ENCODE measurements at regions not wholly inside any gene's neighbourhood (a gene's known extent, or its start where the extent isn't known, plus 50 kb on each side); places are given as distances from the start of the nearest gene placed in this dataset.

DNA sequence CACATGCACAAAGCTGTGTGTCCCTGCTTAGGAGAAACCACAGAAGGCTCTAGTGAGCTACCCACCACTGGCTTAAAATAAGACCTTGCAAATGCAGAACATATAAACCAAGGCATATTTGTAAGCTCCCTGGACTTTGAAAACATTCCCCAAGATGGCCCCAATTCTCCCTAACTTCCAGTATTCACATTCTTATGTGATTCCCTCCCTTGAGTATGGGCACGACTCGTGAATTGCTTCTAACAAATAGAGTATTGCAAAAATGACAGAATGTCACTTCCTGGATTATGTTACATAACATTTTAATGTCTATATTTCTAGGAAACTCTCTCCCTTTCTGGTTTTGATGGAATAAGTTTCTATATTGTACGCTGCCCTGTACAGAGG, 131.8 kb upstream of the MCTP2 start:
- DNase-seq = no peak

DNA sequence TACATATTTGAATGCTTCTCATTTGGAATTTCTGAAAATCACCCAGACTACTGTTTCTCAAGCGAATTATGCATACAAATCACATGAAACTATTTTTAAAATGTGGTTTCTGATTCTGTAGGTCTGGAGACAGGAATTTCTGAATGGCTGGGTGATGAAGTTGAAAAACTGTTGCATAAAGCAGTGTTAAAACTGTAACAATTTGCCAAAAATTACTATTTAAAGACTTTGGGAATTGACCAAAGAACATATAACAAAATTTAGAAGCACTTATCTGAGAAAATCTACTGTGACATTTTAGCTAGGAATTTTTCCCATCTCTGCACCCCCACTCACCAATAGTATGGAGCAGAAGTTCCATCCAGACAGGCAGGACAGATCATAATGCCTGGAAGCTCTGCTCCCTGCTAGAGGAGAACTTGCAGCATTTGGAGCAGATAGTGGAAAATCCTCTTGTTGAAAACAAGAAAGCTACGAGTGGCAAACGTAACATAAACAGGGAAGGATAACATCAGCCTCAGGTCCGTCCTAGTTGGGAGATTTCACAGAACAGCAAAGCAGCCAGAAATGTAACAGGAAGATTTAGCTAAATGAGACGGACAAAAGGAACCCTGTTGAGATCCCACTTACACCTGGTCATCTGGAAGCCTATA, 132.3 kb upstream of the MCTP2 start:
- no peak for DNase-seq

DNA sequence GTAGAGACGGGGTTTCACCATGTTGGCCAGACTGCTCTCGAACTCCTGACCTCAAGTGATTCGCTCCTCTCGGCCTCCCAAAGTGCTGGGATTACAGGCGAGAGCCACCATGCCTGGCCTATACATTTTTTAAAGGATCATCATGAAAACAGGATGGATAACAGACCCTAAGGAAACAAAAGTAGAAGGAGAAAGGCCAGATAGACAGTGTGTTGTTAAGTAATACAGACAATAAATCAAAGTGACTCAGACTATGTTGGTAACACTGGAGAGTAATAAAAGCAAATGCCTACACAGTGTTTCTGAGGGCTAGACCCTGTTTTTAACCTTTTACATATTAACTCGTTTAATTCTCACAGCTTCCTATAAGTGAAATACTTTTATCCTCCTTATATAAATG, 133.8 kb upstream of the MCTP2 start:
- DNase-seq = no peak

DNA sequence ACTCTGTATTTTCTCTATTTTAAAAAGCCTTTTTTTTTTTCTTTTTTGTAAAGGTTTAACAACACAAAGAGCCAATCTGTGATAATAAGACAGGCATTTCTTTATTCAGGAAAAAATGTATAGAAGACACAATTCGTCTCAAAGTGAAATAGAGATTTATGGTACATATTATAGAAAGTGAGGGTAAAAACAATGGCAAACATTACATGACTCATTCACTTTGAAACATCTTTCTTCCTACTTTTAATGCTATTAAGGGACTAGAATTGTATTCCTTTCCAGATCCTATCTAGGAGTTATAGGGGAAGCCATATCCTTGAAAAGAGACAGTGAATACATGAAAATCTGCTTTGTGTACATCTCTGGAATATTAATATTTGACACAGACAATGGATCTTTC, 137.1 kb upstream of the MCTP2 start:
- DNase-seq = no peak

DNA sequence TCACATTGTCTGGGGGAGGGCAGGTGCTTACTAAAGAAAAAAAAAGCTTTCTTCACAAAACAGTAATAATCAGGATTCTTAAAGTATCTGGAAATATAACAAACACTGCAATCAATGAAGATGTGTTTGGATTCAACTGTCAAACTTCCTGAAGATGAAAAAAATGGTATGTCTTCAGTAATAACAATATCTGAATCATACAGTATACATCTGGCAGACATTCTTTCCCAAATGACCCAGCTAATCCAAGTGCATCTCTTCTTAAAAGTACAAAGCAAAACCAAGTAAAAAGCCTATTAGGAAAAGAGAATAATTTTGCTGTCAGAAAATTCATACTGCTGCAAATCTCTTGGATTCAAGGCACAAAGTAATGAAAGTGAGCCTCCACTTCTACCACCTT, 145.0 kb upstream of the MCTP2 start:
- DNase-seq = peak; percentile 40

DNA sequence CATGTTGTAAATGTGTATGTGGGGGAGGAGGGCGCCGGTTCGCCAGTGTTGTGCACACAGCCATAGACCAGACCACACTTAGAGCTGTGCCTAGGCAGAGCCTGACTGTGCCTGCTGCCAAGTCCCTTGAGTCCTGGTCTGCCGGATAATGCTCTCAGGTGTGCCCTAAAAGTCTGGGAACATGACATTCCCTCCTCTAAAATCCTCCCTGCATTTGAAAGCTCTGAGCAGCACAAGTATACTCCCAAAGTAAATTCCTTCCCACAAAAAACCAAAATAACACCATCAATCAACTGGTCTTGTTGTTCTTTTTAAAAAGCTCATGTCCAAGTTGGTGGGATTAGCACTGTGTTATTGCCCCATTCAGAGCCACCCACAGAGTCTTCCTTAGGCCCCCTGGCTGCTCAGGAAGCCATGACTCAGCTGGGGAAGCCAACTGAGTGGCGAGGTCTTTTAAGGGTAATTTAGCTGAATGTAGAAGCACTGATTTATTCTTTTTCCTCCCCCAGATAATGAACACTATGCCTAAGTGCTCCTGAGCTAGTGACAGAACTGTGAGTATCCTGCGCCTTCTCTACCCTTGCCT, 147.8 kb upstream of the MCTP2 start:
- no peak for DNase-seq

DNA sequence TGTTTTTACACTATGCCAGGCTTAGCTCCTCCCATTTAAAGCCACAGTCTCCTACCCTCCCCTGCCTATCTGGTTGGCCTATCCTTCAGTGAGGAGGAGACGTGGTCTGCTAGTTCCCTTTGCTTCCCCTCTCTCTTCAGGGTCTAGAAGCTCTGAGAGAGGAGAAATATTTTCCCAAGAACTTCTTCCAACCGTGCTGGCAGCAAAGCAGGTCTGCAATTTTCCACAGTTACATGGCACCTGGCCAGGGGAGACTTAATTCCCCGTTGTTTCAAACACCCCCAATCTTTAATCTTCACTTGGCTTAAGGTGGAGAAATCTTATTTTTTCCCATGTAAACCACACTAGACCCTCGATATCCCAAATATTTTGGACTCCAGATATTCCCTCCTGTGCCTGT, 149.5 kb upstream of the MCTP2 start:
- no peak for DNase-seq

DNA sequence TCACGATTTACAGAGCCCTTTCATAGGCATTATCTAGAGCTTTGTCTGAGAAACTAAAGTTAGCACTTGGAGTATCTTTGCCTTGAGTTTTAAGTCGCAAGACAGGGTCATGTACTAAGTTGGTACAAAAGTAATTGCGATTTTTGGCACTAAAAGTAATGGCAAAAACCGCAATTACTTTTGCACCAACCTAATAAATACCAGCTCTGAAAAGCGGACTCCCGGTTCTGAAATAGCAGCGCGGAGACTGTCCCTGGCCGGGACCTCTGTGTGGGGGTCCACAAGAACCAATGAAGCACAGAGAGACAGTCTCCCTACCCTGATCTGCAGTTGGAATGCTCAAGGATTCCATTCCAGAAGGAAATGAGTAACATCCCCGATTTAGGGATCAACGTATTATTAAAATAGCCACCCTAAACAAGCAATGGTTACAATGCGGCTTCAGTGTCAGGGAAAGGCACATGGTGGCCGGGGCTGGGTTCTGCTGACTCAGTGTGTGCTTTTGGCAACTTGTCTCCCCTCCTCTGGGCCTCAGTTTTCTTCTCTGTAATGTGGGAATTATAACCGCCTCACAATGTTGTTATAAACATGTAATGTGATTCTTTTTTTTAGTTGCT, 150.3 kb upstream of the MCTP2 start:
- no peak for DNase-seq

DNA sequence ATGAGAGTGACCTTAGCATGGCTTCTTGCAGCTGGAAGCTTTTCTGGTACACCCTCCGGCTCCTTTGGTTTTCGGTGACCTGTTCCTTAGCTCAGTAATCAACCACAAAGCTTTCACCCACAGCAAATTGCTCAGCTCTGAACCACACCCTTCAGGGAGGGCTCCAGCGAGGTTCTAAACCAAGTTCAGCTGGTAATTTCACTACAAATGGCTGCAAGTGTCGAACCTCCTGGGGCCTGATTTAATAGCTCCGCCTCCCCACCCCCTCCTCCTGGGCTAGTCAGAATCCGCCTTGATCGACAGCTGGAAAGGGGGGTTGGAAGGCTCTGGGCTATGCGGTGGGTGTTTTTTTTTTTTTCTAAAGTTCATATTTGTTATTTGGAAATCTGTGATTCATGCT, 150.9 kb upstream of the MCTP2 start:
- peak; percentile 15 for DNase-seq

DNA sequence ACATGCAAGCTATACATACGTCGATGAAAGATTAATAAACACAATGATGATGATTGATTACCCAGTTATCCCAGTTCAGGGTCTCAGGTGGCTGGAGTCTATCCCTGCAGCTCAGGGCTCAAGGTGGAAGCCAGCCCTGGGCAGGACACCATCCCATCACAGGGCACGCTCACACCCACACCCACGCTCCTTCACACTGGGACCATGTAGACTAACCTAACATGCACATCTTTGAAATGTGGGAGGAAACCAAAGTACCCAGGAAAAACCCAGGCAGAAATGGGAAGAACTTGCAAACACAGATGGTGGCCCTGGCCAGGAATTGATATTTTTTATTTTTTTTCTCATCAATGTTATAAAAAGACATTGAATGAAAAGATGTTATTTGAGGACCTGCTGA, 151.4 kb upstream of the MCTP2 start:
- DNase-seq = no peak

DNA sequence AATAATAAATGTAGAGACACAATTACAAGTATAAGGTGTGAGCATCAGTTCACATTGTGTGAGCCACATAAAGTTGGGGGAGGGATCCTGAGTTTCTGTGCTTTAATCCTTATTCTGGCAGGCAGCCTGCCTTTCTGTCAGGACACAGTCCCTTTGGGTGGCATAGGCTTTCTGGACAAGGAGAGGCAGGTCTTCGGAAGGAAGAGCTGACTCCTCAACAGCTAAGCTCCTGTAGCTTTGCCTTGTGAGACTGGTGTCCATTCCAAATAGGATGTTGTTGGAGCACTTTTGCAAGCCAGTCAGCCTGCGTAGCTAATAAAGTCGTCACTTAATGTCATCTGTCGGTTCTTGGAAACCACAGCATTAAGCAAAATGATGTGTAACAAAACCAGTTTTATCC, 151.9 kb upstream of the MCTP2 start:
- no peak for DNase-seq

DNA sequence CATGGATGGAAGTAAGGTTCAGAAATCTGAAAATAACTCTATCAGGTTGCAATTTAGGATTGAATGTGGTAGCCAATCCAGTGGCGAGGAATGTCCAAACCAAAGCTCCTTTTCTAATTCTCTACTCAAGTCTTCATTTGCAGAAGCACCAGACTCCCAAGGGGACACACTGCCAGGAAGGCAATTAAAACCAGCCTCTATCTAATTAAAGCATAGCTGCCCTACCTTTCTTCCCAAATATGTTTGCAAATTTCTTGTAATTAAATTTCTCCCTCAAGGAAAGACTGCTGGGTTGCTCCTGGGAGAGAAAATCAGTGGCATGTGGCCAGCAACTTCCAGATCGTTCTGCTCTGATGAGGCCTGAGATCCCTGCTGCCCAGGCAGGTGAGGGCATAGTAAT, 153.4 kb upstream of the MCTP2 start:
- DNase-seq = no peak

DNA sequence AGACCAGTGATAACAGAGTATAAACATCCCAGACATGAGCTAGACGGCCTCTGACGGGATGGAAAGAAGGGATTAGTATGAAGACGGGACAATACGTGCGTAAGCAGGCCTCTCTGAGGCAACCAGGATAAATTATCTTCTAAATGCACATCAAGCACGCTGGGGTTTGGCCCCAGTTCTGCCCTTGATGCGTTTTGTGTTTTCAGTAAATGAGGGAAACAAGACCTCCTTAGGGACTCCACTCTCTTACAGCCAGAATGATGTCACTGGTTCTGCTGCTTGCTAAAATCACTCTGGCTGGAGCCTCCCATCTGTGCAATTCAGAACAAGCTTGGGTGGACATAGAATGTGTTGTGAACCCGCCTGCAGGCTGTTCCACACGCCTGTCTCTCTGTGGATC, 156.0 kb upstream of the MCTP2 start:
- DNase-seq = peak; percentile 95

DNA sequence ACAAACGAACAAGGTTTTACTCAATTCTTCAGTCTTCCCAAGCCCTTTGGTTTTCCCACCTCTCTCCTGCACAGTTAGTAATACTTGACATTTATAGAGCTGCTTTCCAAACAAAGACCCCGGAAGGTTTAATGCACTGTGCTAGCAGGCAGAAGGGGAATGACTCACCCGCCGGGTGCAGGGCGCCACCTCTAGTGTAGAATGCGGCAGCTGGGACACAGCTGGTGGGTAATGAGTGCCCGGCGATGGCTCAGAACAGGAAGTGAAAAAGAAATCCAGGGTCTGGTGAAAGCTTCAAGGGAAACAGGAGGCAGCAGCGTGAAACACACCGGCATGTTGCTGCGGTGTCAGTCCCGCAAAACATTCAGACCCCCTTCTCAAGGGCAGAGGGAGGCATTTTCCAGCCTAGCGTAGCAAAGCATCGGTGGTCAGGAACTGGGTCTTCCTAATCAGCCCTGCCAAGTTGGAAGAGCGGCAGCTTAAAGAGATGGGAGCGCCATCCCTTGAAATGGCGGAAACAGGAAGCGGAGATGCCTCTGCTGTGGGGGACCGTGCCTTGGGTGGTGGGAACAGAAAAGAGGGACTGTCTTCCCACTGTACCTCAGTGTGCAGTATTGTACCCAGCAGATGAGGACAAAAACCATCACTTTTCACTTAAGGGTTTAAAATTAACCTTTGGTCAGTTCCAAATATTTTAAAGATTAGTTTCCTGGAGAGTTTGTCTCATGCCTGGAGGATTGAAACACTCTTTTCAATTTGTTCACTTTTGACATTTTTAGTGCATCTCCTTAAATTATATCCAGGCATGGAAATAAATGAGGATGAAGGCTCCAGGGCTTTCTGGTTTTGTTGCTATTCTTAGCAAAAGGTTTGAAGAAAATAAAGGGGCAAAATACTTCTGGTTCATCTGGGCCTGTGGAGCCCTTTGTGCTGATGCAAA, 160.7 kb upstream of the MCTP2 start:
- DNase-seq = peak; percentile 34

DNA sequence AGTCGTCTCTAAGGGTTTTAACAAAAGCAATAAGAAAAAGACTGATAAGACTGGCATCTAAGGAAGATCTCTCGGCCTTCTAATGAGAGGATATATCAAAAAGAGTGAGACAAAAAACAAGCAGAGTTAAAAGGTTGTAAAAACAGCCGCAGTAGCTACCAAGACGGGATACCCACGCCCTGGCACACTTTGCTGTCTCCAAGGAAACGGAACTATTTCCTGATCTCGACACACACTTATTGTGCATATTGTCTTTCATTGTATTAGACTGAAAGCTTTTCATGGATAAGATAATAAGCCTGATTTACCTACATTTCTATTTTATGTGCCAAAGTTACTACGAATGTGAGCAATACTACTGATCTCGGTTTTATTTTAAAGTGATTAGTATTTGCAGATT, 161.5 kb upstream of the MCTP2 start:
- DNase-seq = no peak

DNA sequence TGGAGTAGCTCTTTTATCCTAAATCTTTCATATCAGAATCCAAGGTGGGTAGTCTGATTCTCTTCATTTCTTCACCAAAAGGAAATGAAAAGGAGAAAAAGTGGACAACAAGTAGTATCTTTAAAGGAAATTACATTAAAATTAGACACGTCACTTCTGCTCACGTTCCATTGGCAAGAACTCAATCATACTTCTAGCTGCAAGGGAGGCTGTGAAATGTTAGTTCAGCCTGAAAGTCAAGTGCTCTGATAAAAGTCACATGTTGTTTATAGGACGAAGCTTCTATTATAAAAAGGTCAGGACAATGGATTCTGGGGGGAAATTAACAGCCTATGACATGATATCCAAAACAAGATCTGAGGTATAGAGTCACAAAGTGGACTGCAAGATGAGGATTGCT, 164.6 kb upstream of the MCTP2 start:
- DNase-seq = no peak

DNA sequence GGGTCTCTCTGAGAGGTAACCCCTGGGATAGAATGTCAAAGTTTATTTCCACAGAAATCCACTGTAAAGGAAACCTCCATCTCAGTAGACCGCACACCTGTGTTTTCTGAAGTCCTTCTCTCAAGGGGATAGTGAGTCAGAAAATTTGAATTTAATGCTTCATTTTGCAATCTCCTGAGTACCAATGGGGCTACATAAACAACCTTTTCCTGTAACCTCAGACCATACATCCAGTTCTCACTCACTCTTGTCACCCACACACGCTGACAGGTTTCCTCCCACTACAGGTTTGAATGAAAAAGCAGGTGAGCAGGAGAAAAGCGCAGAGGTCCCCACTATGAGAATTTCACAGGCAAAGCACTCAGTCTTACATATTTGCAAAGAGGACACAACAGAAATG, 165.3 kb upstream of the MCTP2 start:
- DNase-seq = no peak

DNA sequence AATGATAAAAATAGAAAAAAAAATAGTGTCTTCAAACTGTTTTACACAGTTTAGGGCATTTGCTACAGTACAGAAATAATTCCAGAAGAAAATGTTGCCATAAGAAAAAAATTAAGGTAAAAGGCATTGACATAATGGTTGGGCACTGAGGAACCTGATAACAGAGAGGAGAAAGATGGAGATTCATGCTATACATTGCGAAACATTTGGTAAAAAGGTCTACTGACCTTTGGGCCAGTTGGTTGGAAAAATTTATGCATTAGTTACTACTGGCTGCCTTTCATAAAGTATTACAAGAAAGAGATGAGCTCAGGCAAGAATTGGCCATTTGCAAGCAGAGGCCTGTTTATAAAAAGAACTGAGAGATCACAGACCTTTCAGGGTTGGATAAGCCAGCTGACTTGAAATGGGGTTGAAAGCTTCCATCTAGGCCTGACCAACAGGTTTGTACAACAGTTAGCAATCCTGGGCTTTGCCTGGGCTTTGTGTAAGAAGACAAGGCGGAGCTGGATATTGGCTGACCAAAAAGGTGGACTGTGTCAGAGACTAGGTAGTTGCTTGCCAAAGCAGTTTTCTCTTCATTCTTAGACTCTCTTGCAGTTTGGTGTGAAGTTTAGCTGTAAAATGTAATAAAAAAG, 166.6 kb upstream of the MCTP2 start:
- no peak for DNase-seq

DNA sequence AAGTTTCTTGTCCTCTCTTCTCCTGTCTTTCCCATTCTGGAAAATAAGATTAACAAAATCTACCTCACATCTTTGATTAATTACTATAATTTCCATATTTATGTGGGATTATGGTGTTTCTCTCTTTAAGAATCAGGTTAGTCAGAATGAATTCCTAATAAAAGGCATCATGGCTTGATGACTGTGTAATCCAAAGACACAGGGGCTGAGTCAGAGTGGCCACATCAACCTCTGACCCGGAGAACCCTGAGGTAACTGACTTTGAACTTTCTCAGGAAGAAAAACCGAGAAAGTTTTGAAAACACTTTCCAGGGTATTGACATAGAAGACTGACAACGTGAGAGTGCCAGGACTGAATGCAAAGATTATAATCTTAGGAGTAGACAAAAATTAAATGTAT, 170.3 kb upstream of the MCTP2 start:
- no peak for DNase-seq

DNA sequence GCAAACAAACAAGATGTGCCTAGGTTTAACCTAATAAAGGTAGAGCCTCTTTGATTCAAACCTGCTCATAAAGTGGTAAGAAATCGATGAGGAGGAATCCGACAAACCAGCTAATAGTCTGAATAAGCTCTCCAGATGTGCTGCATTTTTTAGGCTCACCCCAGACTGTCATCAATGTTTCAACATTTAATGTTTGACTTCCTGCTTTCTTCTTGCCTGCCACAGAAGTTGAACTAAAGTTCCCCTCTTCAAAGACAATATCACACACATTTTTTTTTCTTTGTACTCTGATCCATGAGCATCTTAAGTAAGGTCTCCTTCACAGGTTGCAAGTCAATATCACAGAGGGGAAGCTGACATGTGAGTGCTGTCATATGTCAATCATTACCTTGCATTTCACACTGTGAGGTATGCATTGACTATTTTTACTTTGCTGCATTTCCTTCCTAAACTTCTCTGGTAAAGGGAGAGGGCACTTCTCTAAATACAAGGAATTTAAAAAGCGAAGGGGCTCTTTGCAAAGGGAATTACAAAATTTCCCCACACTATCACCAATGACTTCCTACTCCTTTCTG, 172.3 kb upstream of the MCTP2 start:
- DNase-seq = no peak

DNA sequence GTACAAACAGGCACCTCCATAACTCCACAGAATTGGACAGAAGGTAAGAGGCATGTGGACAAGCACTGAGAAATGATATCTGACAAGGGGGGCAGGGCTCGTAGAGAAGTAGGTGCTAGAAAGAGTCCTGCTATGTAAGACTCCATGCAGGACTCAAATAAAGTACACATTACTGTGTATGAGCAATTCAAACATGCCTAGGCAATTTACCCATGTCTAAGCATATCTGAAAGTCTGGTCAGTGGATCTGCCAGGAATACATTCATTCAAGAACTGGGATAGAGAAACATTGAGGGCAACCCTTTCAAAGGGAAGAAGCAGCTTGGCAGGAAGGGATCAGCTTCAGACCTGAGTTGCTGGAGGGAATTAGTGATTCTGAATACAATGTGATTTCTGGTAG, 174.1 kb upstream of the MCTP2 start:
- DNase-seq = no peak

DNA sequence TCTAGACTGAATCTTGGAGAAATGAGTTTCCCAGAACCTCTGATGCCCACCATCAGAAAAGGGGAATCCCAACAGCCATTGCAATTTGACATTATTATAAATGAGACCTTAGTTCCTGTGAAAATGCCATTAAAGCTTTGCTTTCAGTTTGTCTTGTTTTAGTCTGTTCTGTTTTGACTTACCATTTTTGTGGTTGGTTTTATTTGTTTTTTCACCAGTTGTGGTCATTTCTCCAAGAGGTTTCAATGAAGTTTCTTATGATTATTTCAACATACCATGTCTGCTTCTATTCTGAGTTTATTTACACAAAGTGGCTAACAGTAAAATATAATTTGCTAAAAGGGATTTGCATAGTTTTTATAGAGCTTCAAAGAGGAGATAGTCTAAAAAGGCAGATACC, 175.0 kb upstream of the MCTP2 start:
- no peak for DNase-seq

Measured in skin of body (tissue), 1 donor.